Natural killer cell (primary cell): ENCODE measurements at regions not wholly inside any gene's neighbourhood (a gene's known extent, or its start where the extent isn't known, plus 50 kb on each side); places are given as distances from the start of the nearest gene placed in this dataset.

Source experiments
- ATAC-seq, 3 donors: fragments of 150-1000 bp in 2 of 3; fragments of 200-7000 bp in 1 of 3; cut with Tn5 transposase; 1 replicate in 1 of 3; 2 replicates in 2 of 3; pipeline ENCODE4 v1.10.0; 2021; ENCODE audit warnings: mild to moderate bottlenecking in 2 of 3, moderate library complexity in 2 of 3
- DNase-seq, 2 donors: peaks; one replicate each; pipeline versions ENCODE4 v3.0.0 to v3.0.0-alpha.2; 2013 to 2021; ENCODE audit warnings: mixed read lengths in 1 of 2
- H3K27ac ChIP-seq: one replicate; pipeline ENCODE4 v1.5.1; 2013; ENCODE audit warnings: mild to moderate bottlenecking, low read length
- H3K27me3 ChIP-seq: one replicate; pipeline ENCODE4 v1.6.1; 2013; ENCODE audit warnings: low read length; ENCODE audit not compliant: control insufficient read depth, insufficient read depth
- H3K36me3 ChIP-seq: one replicate; pipeline ENCODE4 v1.6.1; 2013; ENCODE audit warnings: low read length; ENCODE audit not compliant: control insufficient read depth, insufficient read depth
- H3K4me1 ChIP-seq: one replicate; pipeline ENCODE4 v1.6.1; 2013; ENCODE audit warnings: low read length; ENCODE audit not compliant: control insufficient read depth, insufficient read depth
- H3K4me3 ChIP-seq: one replicate; pipeline ENCODE4 v1.5.1; 2013; ENCODE audit warnings: low read length
- H3K9me3 ChIP-seq: one replicate; pipeline ENCODE4 v1.6.1; 2013; ENCODE audit warnings: low read length; ENCODE audit not compliant: control insufficient read depth, insufficient read depth
- H3K27ac Mint-ChIP-seq, 2 donors: one replicate each; pipeline ENCODE4 v1.8.0; 2022; ENCODE audit warnings: mild to moderate bottlenecking in 2 of 2, mixed read lengths in 2 of 2, moderate library complexity in 1 of 2
- H3K27me3 Mint-ChIP-seq, 2 donors: one replicate each; pipeline ENCODE4 v1.8.0; 2022; ENCODE audit warnings: low read depth in 2 of 2, mixed read lengths in 2 of 2
- H3K36me3 Mint-ChIP-seq: one replicate; pipeline ENCODE4 v1.8.0; 2022; ENCODE audit warnings: mixed read lengths
- H3K4me1 Mint-ChIP-seq, 2 donors: one replicate each; pipeline ENCODE4 v1.8.0; 2022; ENCODE audit warnings: mixed read lengths in 2 of 2
- H3K4me3 Mint-ChIP-seq: one replicate; pipeline ENCODE4 v1.8.0; 2022; ENCODE audit warnings: mild to moderate bottlenecking, moderate library complexity, mixed read lengths
- H3K9me3 Mint-ChIP-seq, 2 donors: one replicate each; pipeline ENCODE4 v1.8.0; 2022; ENCODE audit warnings: mixed read lengths in 2 of 2
- CTCF ChIP-seq: fragments of 200-600 bp; IDR thresholded peaks from one replicate; pipeline ENCODE4 v1.8.0; 2022; ENCODE audit warnings: antibody characterized with exemption
- WGBS: methylation state at CpG from one replicate; pipeline ENCODE4 v1.1.7; 2013; ENCODE audit warnings: missing lambda C conversion rate; ENCODE audit not compliant: insufficient coverage; 5-methylcytosine and 5-hydroxymethylcytosine counted together
- intact Hi-C: fragments of 100-400 bp; cut with micrococcal nuclease; formaldehyde crosslinking; loops from one replicate; pipeline ENCODE4 v1.14.2; 2022

GRCh38 chr4:53680598-53680997, 89.3 kb upstream of the LNX1 start:
- no peaks in the 10 kb centered on the region for H3K36me3 Mint-ChIP-seq

GRCh38 chr4:53680168-53680567, 88.9 kb upstream of the LNX1 start:
- no peaks in the 10 kb centered on the region for H3K36me3 ChIP-seq
- TF ChIP-seq CTCF = no peak
- no peaks in the 10 kb centered on the region for H3K4me1 ChIP-seq
- Mint-ChIP-seq H3K4me3 (no peak overlapping the region), H3K9me3 (no peaks in the 10 kb centered on the region), H3K27ac (no peak overlapping the region), H3K4me1 (no peaks in the 10 kb centered on the region), H3K27me3 (peaks cover 6 to 18% of the 10 kb centered on the region in 2 donors), H3K36me3 (no peaks in the 10 kb centered on the region)
- no peaks in the 10 kb centered on the region for H3K9me3 ChIP-seq
- 89% methylated on average over 2 of the region's 2 CpGs for WGBS
- H3K27me3 ChIP-seq = no peaks in the 10 kb centered on the region
- H3K4me3 ChIP-seq = no peak overlapping the region
- ATAC-seq (no peak), DNase-seq (no peak)
- intact Hi-C loops = no loop called here
- no peak overlapping the region for H3K27ac ChIP-seq

More at GRCh38 chr4:53680598-53680997, 89.3 kb upstream of the LNX1 start:
- Mint-ChIP-seq H3K27me3 (peaks cover 7 to 18% of the 10 kb centered on the region in 2 donors), H3K4me3 (no peak overlapping the region), H3K4me1 (no peaks in the 10 kb centered on the region), H3K27ac (no peak overlapping the region), H3K9me3 (no peaks in the 10 kb centered on the region)
- H3K9me3 ChIP-seq = no peaks in the 10 kb centered on the region
- H3K36me3 ChIP-seq = no peaks in the 10 kb centered on the region
- no peaks in the 10 kb centered on the region for H3K4me1 ChIP-seq
- TF ChIP-seq CTCF = no peak
- H3K4me3 ChIP-seq = no peak overlapping the region
- intact Hi-C loops = no loop called here
- ATAC-seq (no peak), DNase-seq (no peak)
- 100% methylated on average over 1 of the region's 1 CpG for WGBS
- no peak overlapping the region for H3K27ac ChIP-seq
- H3K27me3 ChIP-seq = no peaks in the 10 kb centered on the region

GRCh38 chr4:53676402-53676871, 85.2 kb upstream of the LNX1 start:
- WGBS = 73% methylated on average over 1 of the region's 1 CpG
- H3K36me3 Mint-ChIP-seq = no peaks in the 10 kb centered on the region
- Histone ChIP-seq H3K9me3 (no peaks in the 10 kb centered on the region), H3K4me1 (no peaks in the 10 kb centered on the region), H3K36me3 (no peaks in the 10 kb centered on the region), H3K27me3 (no peaks in the 10 kb centered on the region), H3K27ac (no peak overlapping the region), H3K4me3 (no peak overlapping the region)
- H3K27ac Mint-ChIP-seq = no peak overlapping the region
- no peak overlapping the region for H3K4me3 Mint-ChIP-seq
- no peak for DNase-seq
- peaks cover 2 to 18% of the 10 kb centered on the region in 2 donors for H3K27me3 Mint-ChIP-seq
- no peak for ATAC-seq
- no peak for TF ChIP-seq CTCF
- H3K9me3 Mint-ChIP-seq = no peaks in the 10 kb centered on the region
- no peaks in the 10 kb centered on the region for H3K4me1 Mint-ChIP-seq
- intact Hi-C loops = no loop called here

- Mint-ChIP-seq H3K36me3 (no peaks in the 10 kb centered on the region), H3K27me3 (peaks cover 2 to 18% of the 10 kb centered on the region in 2 donors), H3K4me3 (no peak overlapping the region), H3K27ac (no peak overlapping the region), H3K4me1 (no peaks in the 10 kb centered on the region), H3K9me3 (no peaks in the 10 kb centered on the region)
- peaks cover under 1% of the 10 kb centered on the region for H3K4me1 ChIP-seq
- intact Hi-C loops = no loop called here
- WGBS = 85% methylated on average over 5 of the region's 5 CpGs
- no peak overlapping the region for H3K27ac ChIP-seq
- no peak for ATAC-seq
- H3K36me3 ChIP-seq = no peaks in the 10 kb centered on the region
- no peak for TF ChIP-seq CTCF
- H3K27me3 ChIP-seq = no peaks in the 10 kb centered on the region
- H3K4me3 ChIP-seq = no peak overlapping the region
- H3K9me3 ChIP-seq = no peaks in the 10 kb centered on the region
- no peak for DNase-seq
These were observed 83.6 kb upstream of the LNX1 start for GRCh38 chr4:53674903-53675302.
